NCI-H526 (cell line): ENCODE measurements at regions not wholly inside any gene's neighbourhood (a gene's known extent, or its start where the extent isn't known, plus 50 kb on each side); places are given as distances from the start of the nearest gene placed in this dataset.

Experiments used
- DNase-seq, 2 experiments: peaks; one replicate each; lab custom pipeline; 2025; lab: John Stamatoyannopoulos, UW

DNA sequence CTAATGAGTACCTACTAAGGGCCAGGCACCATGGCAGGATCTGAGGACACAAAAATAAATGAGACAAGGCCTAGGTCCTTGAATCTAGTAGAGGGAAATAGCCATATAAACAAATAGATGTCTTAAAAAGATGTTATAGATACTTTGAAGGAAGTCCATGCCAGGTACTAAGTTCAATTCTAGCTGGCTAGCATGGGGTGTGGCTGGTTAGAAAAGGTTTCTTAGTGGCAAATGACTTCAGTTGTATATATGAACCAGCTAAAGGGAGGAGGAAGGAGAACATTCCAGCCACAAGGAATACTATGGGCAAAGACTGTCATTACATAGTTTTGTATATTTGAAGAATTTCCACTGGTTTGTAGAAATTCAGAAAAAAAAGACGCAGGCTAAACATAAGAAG lies 133.6 kb upstream of the BMP4 start:
- DNase-seq, result no peak

DNA sequence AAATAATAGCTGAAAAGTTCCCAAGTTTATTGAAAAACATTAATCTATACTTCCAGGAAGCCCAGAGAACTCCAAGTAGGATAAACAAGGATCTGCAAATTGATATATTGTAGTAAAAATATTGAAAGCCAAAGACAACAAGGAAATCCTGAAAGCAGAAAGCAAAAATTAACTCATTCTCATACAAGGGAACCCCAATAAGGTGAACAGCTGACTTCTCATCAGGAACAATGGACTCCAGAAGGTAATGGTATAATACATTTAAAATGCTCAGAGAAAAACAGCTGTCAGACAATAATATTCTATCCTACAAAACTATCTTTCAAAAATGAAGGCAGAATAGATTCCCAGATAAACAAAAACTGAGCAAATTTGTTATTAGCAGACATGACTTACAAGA lies 138.1 kb upstream of the BMP4 start:
- DNase-seq, result no peak

GRCh38 chr14:54098536-54098935 lies 141.9 kb upstream of the BMP4 start:
- no peak for DNase-seq

GRCh38 chr14:54102051-54102456 lies 145.4 kb upstream of the BMP4 start:
- DNase-seq, result no peak

GRCh38 chr14:54102530-54102929 lies 145.9 kb upstream of the BMP4 start:
- no peak for DNase-seq

GRCh38 chr14:54104601-54105145 lies 148.0 kb upstream of the BMP4 start:
- DNase-seq, result no peak

DNA sequence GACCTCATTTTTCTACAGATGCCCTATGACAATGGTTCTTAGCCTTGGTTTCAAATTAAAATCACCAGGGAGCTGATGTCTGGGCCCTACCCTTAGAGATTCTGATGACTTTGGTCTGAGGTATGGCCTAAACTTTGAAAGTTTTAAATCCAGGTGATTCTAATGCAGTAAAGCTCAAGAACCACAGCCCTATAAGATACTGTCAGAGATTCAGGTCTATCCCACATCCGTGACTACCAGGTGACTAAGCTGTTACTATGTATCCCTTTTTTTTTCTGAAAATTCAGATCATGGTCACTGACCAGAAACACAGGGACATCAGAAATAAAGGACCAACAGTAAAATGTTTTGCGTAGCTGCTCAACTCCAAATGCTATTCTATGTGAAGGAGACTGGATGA lies 148.8 kb upstream of the BMP4 start:
- no peak for DNase-seq

DNA sequence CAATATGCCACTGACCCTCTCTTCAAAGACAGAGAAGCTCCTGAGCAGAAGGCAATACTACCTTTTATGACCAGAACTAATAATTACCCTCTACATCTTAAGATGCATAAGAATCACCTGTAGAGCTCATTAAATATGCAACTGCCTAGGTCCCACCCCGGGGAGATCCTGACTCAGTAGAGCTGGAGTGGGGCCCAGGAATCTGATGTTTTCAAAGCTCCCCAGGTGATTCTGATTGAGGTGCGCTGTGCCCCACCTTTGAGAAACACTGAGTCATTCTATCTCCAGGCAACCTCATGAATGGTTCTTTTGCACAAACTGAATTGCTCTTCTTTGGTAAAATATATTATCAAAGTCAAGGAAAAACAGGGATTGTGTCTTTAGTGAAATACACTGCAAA lies 149.3 kb upstream of the BMP4 start:
- no peak for DNase-seq

GRCh38 chr14:54106661-54107377 lies 150.2 kb upstream of the BMP4 start:
- no peak for DNase-seq

DNA sequence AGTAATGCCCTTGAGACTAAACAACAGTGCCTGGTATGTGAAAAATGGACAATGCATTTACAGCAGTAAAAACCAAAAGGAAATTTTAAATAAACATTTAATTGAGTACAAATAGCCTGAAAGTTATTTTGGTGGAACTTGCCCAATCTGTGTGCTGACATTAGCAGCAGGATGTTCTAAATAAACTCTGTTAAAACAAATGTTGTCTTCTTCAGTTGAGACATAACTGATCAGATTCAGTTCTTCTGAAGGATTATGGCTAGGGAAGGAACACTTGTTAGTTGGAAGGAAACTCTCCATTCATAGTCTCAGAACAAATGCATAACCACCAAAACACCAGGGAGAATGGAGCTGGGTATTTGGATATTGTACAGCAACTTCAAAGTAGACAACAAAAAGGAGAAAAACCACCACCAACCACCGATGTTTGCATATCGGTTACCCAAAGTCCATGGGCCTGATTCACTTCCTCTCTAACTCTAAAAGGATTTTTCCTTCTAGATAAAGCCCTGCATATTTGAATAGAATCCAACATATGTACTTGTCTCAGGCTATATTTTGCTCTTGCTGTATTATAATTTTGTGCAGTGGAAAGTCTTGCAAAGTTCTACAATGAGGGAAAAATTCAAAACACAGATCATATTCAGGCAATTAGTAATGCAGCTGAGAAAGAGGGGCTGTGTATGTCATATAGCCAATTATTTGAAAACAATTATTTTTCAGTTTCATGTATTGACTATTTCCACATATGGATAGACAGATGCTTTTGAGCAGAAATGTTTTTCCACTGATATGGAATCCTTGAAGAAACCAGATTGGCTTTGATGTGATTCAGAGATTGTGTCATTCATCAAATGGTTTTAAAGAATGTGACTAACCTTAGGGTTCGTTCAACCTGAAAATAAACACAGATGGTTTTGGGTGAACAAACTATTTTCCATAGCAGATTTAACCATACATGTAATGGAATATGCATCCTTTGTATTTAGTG lies 152.2 kb upstream of the BMP4 start:
- peak in 1 of 2 experiments; percentile 12 for DNase-seq

DNA sequence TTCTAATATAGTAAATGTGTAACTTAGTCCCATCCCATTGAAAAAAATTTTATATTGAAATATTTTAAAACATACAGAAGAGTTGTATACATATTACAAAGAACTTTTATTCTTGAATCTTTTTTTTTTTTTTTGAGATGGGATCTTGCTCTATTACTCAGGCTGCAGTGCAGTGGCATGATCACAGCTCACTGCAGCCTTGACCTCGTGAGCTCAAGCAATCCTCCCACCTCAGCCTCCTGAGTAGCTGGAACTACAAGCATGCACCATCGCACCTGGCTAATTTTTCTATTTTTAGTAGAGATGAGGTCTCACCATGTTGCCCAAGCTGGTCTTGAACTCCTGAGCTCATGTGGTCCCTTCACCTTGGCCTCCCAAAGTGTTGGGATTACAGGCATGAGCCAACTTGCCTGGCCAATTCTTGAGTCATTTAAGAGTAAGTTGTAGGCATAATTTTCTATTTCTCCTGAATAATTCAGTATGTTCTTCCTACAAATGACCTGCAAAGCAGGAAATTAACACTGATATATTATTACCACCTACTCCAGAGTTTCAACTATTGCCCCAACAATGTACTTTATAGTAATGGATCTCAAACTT lies 153.0 kb upstream of the BMP4 start:
- no peak for DNase-seq

DNA sequence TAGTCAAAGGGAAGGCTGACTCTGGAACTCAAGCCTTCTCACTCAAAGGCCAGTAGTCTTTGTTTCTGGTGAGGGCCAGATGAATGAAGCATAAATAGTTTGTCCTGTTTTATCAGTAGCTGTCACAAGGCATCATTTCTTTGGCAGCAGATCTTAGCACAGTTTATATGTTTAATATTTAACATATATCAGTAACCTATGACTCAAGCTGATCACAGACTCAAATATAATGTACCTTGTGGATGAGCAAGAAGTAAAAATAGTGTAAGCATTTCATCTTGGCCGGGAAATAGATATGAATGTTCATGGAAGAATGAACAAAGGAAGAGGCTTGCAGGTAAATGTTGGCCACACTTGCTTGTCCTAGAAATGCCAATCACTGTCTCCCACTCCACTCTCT lies 158.3 kb upstream of the BMP4 start:
- no peak for DNase-seq

DNA sequence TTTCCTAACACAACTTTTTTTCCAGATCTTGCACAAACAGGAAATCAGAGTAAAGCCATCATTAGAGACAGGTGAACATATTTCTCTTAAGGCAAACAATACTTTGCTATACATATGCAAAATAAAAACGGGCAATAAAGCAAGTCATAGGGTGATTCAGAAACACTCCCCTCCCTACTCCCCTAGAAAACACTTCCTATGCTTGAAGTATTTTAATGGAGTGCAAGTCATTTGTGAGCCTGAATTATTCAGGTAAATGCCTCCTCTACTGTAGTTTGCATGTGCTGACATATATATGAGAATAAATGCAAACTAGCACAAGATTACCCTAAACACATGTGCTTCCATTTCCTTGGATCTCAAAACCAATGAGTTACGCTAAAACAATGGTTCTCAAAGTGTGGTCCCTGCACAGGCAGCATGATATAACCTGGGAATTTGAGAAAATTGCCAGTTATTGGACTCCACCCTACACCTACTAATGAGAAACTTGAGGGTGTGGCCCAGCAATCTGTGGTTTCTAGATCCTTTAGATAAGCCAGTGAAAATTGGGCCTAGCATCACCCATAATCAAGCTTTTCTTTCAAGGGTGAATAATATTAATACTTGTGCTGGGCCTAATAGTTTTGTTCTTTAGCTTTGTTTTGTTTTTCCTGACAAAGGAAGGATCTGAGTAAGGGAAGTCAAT lies 159.7 kb upstream of the BMP4 start:
- DNase-seq, result peak; percentile 91 to 95

GRCh38 chr14:54116972-54117371 lies 160.3 kb upstream of the BMP4 start:
- no peak for DNase-seq

DNA sequence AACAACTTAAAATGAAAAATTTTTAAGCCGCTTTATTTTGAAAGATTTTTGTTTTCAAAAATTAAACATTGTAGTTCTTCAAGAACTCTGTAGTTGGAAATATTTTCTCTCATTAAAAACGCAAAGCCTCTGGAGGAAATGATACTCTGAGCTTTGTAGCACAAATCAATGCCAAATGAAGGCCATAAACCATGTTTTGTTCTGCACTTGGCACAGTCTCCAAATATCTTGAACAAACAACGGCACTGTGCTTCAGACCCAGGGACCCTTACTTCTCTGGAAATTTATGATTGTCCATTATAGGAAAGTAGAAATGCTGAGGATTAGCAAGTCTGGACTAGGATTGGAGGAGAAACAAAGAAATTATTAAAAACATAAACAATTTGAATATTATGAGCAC lies 160.8 kb upstream of the BMP4 start:
- no peak for DNase-seq

DNA sequence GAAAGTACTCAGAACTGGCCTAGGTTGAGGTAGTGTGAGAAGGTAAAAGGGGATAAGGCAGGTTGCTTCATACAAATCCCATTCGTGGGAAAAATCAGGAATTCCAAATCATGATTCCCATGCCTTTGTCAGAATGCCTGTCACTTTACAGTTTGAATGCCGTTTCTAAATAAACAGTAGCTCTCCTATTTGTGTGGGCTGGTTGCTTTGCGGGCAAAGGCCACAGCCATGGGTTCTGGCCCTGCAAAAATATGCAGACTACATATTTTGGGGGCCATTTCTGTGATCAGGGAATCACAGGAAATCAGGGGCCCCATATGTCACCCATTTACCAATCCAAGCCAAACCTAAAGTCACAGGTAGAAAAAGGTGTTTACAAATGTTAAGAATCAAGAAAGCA lies 161.3 kb upstream of the BMP4 start:
- DNase-seq, result no peak

GRCh38 chr14:54120260-54120659 lies 163.6 kb upstream of the BMP4 start:
- DNase-seq, result no peak

- no peak for DNase-seq
These were observed 164.9 kb upstream of the BMP4 start for GRCh38 chr14:54121466-54122027.

GRCh38 chr14:54123841-54124240 lies 167.2 kb upstream of the BMP4 start:
- no peak for DNase-seq

DNA sequence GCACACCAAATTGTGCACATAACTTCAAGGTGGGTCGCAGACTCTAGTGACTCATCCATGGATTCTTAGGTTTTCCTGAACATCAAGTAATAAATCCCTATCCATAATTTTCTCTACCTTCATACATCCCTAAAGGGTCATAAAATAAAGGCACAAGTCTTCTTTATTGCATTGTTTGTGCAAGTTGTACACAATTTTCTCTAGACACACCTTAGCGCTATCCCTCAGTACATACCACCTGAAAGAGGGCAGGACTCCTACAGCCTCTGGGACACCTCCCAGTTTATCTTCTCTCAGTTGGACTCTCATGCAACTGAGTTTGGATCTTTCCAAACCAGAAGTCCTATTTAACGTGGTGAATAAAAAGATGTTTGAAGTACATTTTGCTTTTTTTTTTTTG lies 168.5 kb upstream of the BMP4 start:
- DNase-seq, result no peak

- DNase-seq, result no peak
These were observed 170.3 kb upstream of the BMP4 start for GRCh38 chr14:54126947-54127346.

- DNase-seq, result no peak
These were observed 170.9 kb upstream of the BMP4 start for GRCh38 chr14:54127526-54127925.
